H9 (cell line): ENCODE measurements at regions not wholly inside any gene's neighbourhood (a gene's known extent, or its start where the extent isn't known, plus 50 kb on each side); places are given as distances from the start of the nearest gene placed in this dataset.

ENCODE experiments used
- DNase-seq: peaks from one replicate; pipeline ENCODE4 v3.0.0-alpha.2; 2017
- H2AFZ ChIP-seq: one replicate; pipeline ENCODE4 v1.6.1; 2013; ENCODE audit warnings: mild to moderate bottlenecking, low read length, control low read depth, moderate library complexity
- H2AK5ac ChIP-seq: 2 replicates; pipeline ENCODE4 v1.6.1; 2013; ENCODE audit warnings: low read length, control low read depth, mixed read lengths; ENCODE audit not compliant: insufficient read length
- H2BK120ac ChIP-seq: one replicate; pipeline ENCODE4 v1.6.1; 2013; ENCODE audit warnings: low read depth, mild to moderate bottlenecking, low read length, control low read depth, inconsistent platforms; ENCODE audit not compliant: poor library complexity, severe bottlenecking
- H2BK12ac ChIP-seq: 2 replicates; pipeline ENCODE4 v1.6.1; 2013; ENCODE audit warnings: low read length, control low read depth, mixed read lengths, low read depth; ENCODE audit not compliant: insufficient read length
- H2BK15ac ChIP-seq: 2 replicates; pipeline ENCODE4 v1.6.1; 2013; ENCODE audit warnings: low read depth, low read length, control low read depth
- H2BK20ac ChIP-seq: one replicate; pipeline ENCODE4 v1.6.1; 2013; ENCODE audit warnings: low read depth, mild to moderate bottlenecking, low read length, control low read depth, inconsistent platforms; ENCODE audit not compliant: poor library complexity, severe bottlenecking
- H2BK5ac ChIP-seq: 2 replicates; pipeline ENCODE4 v1.6.1; 2013; ENCODE audit warnings: low read length, control low read depth, mixed read lengths; ENCODE audit not compliant: insufficient read length
- H3K14ac ChIP-seq: 2 replicates; pipeline ENCODE4 v1.6.1; 2013; ENCODE audit warnings: low read length, control low read depth; ENCODE audit not compliant: insufficient read depth
- H3K18ac ChIP-seq: 2 replicates; pipeline ENCODE4 v1.6.1; 2013; ENCODE audit warnings: low read depth, mild to moderate bottlenecking, mixed read lengths, low read length, control low read depth; ENCODE audit not compliant: insufficient read length
- H3K23ac ChIP-seq: 2 replicates; pipeline ENCODE4 v1.6.1; 2013; ENCODE audit warnings: low read length, control low read depth, mixed read lengths, low read depth; ENCODE audit not compliant: insufficient read length
- H3K23me2 ChIP-seq: 2 replicates; pipeline ENCODE4 v1.6.1; 2013; ENCODE audit warnings: low read depth, mild to moderate bottlenecking, mixed read lengths, low read length, control low read depth; ENCODE audit not compliant: insufficient read length, poor library complexity, severe bottlenecking
- H3K27ac ChIP-seq: 2 replicates; pipeline ENCODE4 v1.5.1; 2013; ENCODE audit warnings: low read length, control low read depth, mixed read lengths, low read depth; ENCODE audit not compliant: insufficient read length
- H3K27me3 ChIP-seq: 2 replicates; pipeline ENCODE4 v1.6.1; 2013; ENCODE audit warnings: low read length, control low read depth, inconsistent platforms; ENCODE audit not compliant: insufficient read depth
- H3K4ac ChIP-seq: 2 replicates; pipeline ENCODE4 v1.6.1; 2013; ENCODE audit warnings: low read depth, mild to moderate bottlenecking, control low read depth, inconsistent platforms, low read length, moderate library complexity
- H3K4me1 ChIP-seq: 2 replicates; pipeline ENCODE4 v1.6.1; 2013; ENCODE audit warnings: low read length, control low read depth, inconsistent platforms; ENCODE audit not compliant: insufficient read depth
- H3K4me2 ChIP-seq: 2 replicates; pipeline ENCODE4 v1.6.1; 2013; ENCODE audit warnings: low read length, control low read depth, mixed read lengths; ENCODE audit not compliant: insufficient read length, insufficient read depth
- H3K56ac ChIP-seq: 2 replicates; pipeline ENCODE4 v1.6.1; 2013; ENCODE audit warnings: low read depth, mild to moderate bottlenecking, mixed read lengths, low read length, control low read depth; ENCODE audit not compliant: insufficient read length
- H3K79me1 ChIP-seq: 2 replicates; pipeline ENCODE4 v1.6.1; 2013; ENCODE audit warnings: low read depth, mild to moderate bottlenecking, moderate library complexity, low read length, control low read depth, inconsistent platforms; ENCODE audit not compliant: insufficient read depth, poor library complexity, severe bottlenecking
- H3K79me2 ChIP-seq: 2 replicates; pipeline ENCODE4 v1.6.1; 2013; ENCODE audit warnings: low read length, control low read depth, inconsistent platforms; ENCODE audit not compliant: insufficient read depth
- H3K9ac ChIP-seq: 2 replicates; pipeline ENCODE4 v1.6.1; 2013; ENCODE audit warnings: low read length, control low read depth, mixed read lengths; ENCODE audit not compliant: insufficient read length; ENCODE audit errors: extremely low read depth
- H3K9me3 ChIP-seq: one replicate; pipeline ENCODE4 v1.6.1; 2013; ENCODE audit warnings: low read depth, low read length, inconsistent platforms; ENCODE audit not compliant: control insufficient read depth
- H3T11ph ChIP-seq: one replicate; pipeline ENCODE4 v1.6.1; 2013; ENCODE audit warnings: mild to moderate bottlenecking, low read length, control low read depth, inconsistent platforms
- H4K20me1 ChIP-seq: one replicate; pipeline ENCODE4 v1.6.1; 2013; ENCODE audit not compliant: control insufficient read depth, insufficient read length, insufficient read depth
- H4K5ac ChIP-seq: 2 replicates; pipeline ENCODE4 v1.6.1; 2013; ENCODE audit warnings: low read depth, mild to moderate bottlenecking, mixed read lengths, low read length, control low read depth; ENCODE audit not compliant: insufficient read length
- H4K8ac ChIP-seq: replicated peaks from 2 replicates; pipeline ENCODE4 v1.6.1; 2013; ENCODE audit warnings: low read length, control low read depth, mixed read lengths, low read depth; ENCODE audit not compliant: insufficient read length
- H4K91ac ChIP-seq: 2 replicates; pipeline ENCODE4 v1.6.1; 2013; ENCODE audit warnings: low read depth, mild to moderate bottlenecking, moderate library complexity, mixed read lengths, low read length, control low read depth; ENCODE audit not compliant: insufficient read length
- H3K27ac Mint-ChIP-seq, 3 experiments: 2 replicates in 2 of 3; 3 replicates in 1 of 3; pipeline ENCODE4 v1.8.0; 2020 to 2021; ENCODE audit warnings: mixed read lengths in 3 of 3, mild to moderate bottlenecking in 1 of 3, moderate library complexity in 1 of 3
- H3K27me3 Mint-ChIP-seq: 2 replicates; pipeline ENCODE4 v1.8.0; 2021; ENCODE audit warnings: low read depth, mild to moderate bottlenecking, moderate library complexity, mixed read lengths
- H3K36me3 Mint-ChIP-seq, 3 experiments: 2 replicates in 2 of 3; 3 replicates in 1 of 3; pipeline ENCODE4 v1.8.0; 2020 to 2021; ENCODE audit warnings: low read depth in 3 of 3, mixed read lengths in 3 of 3; ENCODE audit not compliant: insufficient read depth in 1 of 3
- H3K4me1 Mint-ChIP-seq, 2 experiments: 2 replicates each; pipeline ENCODE4 v1.8.0; 2020; ENCODE audit warnings: mixed read lengths in 2 of 2
- H3K4me3 Mint-ChIP-seq, 2 experiments: 2 replicates in 1 of 2; 3 replicates in 1 of 2; pipeline ENCODE4 v1.8.0; 2020 to 2021; ENCODE audit warnings: mild to moderate bottlenecking in 2 of 2, mixed read lengths in 2 of 2, moderate library complexity in 1 of 2
- H3K9me3 Mint-ChIP-seq, 2 experiments: 2 replicates in 1 of 2; 3 replicates in 1 of 2; pipeline ENCODE4 v1.8.0; 2020; ENCODE audit warnings: mild to moderate bottlenecking in 2 of 2, mixed read lengths in 2 of 2, moderate library complexity in 1 of 2
- WGBS: extraction: QIAGEN DNeasy Blood & Tissue Kit; methylation state at CpG from one replicate; pipeline ENCODE4 v1.1.7; 2013; ENCODE audit warnings: missing lambda C conversion rate, low lambda C conversion rate, mixed read lengths; ENCODE audit not compliant: insufficient read length; ENCODE audit errors: extremely low coverage; 5-methylcytosine and 5-hydroxymethylcytosine counted together
- TF ChIP-seq, protein P1 (sequence below): fragments of 200-600 bp; sonication (generic); conservative IDR thresholded peaks from 3 replicates; pipeline ENCODE4 v1.8.0; 2021; ENCODE audit warnings: antibody characterized with exemption, mild to moderate bottlenecking

DNA sequence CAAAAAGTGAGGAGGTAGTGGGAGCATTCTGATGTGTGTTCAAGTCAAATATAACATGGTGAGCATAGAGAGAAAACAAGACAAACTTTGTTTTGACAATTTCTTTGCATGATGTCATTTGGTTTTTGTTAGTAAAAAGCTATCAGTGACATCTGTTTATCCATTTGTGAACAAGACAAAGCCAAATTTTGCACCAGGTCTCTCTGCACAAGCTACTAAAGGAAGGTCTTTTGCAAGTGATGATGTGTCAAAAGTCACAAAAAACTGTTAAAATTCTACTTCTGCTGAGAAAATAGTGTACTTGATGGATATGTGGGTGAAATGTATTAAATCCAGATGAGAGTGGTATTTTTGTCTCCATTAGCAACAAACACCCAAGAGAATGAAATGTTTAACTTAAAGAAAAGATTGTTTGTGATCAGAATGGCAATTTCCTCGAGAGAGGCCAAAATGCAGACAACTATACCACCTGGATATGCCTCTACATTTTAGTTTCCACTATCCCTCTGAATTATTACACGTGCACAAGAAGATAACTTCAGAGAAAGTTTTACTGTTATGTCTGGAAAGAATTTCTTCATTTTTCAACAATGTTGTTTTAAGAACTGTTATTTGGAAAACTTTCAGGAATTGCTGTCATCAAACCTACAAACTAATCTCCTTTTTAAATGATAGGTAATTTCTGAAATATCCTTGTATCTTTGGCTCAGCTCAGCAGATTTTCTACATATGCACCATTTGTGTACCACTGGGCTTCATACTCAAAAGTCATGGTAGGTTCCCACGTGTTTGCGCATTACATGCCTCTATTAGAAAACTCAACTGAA lies 807.4 kb upstream of the ADGRL2 start:
- H3K79me2 ChIP-seq = no peaks in the 10 kb centered on the region
- H3K9me3 Mint-ChIP-seq = no peaks in the 10 kb centered on the region; a peak in 1 of 5 replicates
- H4K91ac ChIP-seq = no peak overlapping the region
- no peak for DNase-seq
- H3K4ac ChIP-seq = no peak overlapping the region
- no peaks in the 10 kb centered on the region; the same call in 1 of the 2 replicates for H3K4me1 ChIP-seq
- no peak overlapping the region for H4K8ac ChIP-seq
- H3K23ac ChIP-seq = no peak overlapping the region
- no peak overlapping the region for H3K27ac ChIP-seq
- no peaks in the 10 kb centered on the region for H3K79me1 ChIP-seq
- no peak overlapping the region for H2AFZ ChIP-seq
- no peak overlapping the region for H2BK120ac ChIP-seq
- no peak overlapping the region for H2BK12ac ChIP-seq
- no peaks in the 10 kb centered on the region for H3K27me3 ChIP-seq
- no peaks in the 10 kb centered on the region for H3K9me3 ChIP-seq
- no peak overlapping the region for H3K14ac ChIP-seq
- no peak overlapping the region for H2BK5ac ChIP-seq
- TF ChIP-seq, protein P1, sequence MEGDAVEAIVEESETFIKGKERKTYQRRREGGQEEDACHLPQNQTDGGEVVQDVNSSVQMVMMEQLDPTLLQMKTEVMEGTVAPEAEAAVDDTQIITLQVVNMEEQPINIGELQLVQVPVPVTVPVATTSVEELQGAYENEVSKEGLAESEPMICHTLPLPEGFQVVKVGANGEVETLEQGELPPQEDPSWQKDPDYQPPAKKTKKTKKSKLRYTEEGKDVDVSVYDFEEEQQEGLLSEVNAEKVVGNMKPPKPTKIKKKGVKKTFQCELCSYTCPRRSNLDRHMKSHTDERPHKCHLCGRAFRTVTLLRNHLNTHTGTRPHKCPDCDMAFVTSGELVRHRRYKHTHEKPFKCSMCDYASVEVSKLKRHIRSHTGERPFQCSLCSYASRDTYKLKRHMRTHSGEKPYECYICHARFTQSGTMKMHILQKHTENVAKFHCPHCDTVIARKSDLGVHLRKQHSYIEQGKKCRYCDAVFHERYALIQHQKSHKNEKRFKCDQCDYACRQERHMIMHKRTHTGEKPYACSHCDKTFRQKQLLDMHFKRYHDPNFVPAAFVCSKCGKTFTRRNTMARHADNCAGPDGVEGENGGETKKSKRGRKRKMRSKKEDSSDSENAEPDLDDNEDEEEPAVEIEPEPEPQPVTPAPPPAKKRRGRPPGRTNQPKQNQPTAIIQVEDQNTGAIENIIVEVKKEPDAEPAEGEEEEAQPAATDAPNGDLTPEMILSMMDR = no peak
- no peak overlapping the region for H3K4me3 Mint-ChIP-seq
- no peak overlapping the region for H2AK5ac ChIP-seq
- H2BK20ac ChIP-seq = no peak overlapping the region
- H4K5ac ChIP-seq = no peak overlapping the region
- H3K27me3 Mint-ChIP-seq = no peaks in the 10 kb centered on the region
- no peaks in the 10 kb centered on the region for H4K20me1 ChIP-seq
- no peak overlapping the region for H3K9ac ChIP-seq
- no peaks in the 10 kb centered on the region for H3K23me2 ChIP-seq
- H3K27ac Mint-ChIP-seq = no peak overlapping the region
- peaks cover 6 to 14% of the 10 kb centered on the region in 2 experiments for H3K4me1 Mint-ChIP-seq
- H3K56ac ChIP-seq = no peak overlapping the region
- no peak overlapping the region for H3K4me2 ChIP-seq
- no peak overlapping the region for H3K18ac ChIP-seq
- H3K36me3 Mint-ChIP-seq = no peaks in the 10 kb centered on the region; a peak in 1 of 7 replicates
- no peak overlapping the region for H3T11ph ChIP-seq
- H2BK15ac ChIP-seq = no peak overlapping the region
- WGBS = no CpG with 5 or more reads among the region's 4 CpGs
